Panc1 (cell line): ENCODE measurements at regions not wholly inside any gene's neighbourhood (a gene's known extent, or its start where the extent isn't known, plus 50 kb on each side); places are given as distances from the start of the nearest gene placed in this dataset.

Experiments
- ATAC-seq: fragments of 200-7000 bp; cut with Tn5 transposase; 2 replicates; pipeline ENCODE4 v1.9.1; 2020; ENCODE audit warnings: mild to moderate bottlenecking, moderate library complexity
- BruUV-seq: library from RNA; stranded (reverse); fragments of 400-500 nt; replicated peaks from 2 replicates; lab custom pipeline; 2021; lab: Mats Ljungman, UMichigan
- CTCF ChIA-PET: fragments of 300-600 bp; sonication (Branson Sonifier 250); formaldehyde crosslinking; loops from one replicate; lab custom pipeline; 2022; ENCODE audit warnings: antibody characterized with exemption; lab: Charles Lee
- POLR2A ChIA-PET: fragments of 300-600 bp; sonication (Branson Sonifier 250); formaldehyde crosslinking; loops from one replicate; lab custom pipeline; 2022; ENCODE audit warnings: antibody characterized with exemption; lab: Charles Lee
- DNase-seq: peaks from one replicate; pipeline ENCODE4 v3.0.0-alpha.2; 2010; ENCODE audit warnings: low read depth, low spot score
- H3K27ac ChIP-seq: 2 replicates; pipeline ENCODE4 v1.5.1; 2011; ENCODE audit warnings: mild to moderate bottlenecking, low read length, inconsistent platforms
- H3K27me3 ChIP-seq: fragments of 200-500 bp; sonication (Bioruptor generic); 2 replicates; pipeline ENCODE4 v1.6.0; 2014; ENCODE audit warnings: low read length, inconsistent platforms; ENCODE audit not compliant: control insufficient read depth, insufficient read depth
- H3K36me3 ChIP-seq: fragments of 200-500 bp; sonication (Bioruptor generic); 2 replicates; pipeline ENCODE4 v1.5.1; 2014; ENCODE audit warnings: inconsistent platforms, mild to moderate bottlenecking, low read length, moderate library complexity; ENCODE audit not compliant: control insufficient read depth, insufficient read depth
- H3K4me1 ChIP-seq: 2 replicates; pipeline ENCODE4 v1.5.1; 2011; ENCODE audit warnings: inconsistent platforms, mild to moderate bottlenecking, low read length, moderate library complexity; ENCODE audit not compliant: control insufficient read depth, insufficient read depth
- H3K4me3 ChIP-seq, 2 experiments: 2 replicates each; pipeline ENCODE4 v1.5.1; 2011 to 2012; ENCODE audit warnings: low read depth in 2 of 2, low read length in 2 of 2, mild to moderate bottlenecking in 2 of 2, inconsistent platforms in 1 of 2, moderate library complexity in 1 of 2
- H3K9me3 ChIP-seq: fragments of 200-500 bp; sonication (Bioruptor generic); 2 replicates; pipeline ENCODE4 v1.5.1; 2014; ENCODE audit warnings: low read depth, mild to moderate bottlenecking, inconsistent platforms, low read length, moderate library complexity; ENCODE audit not compliant: control insufficient read depth, insufficient read depth
- POLR2AphosphoS5 ChIP-seq: IDR thresholded peaks from 2 replicates; pipeline ENCODE4 v1.6.1; 2012; ENCODE audit warnings: mild to moderate bottlenecking, low read depth, low read length, moderate library complexity
- REST ChIP-seq, 2 experiments: IDR thresholded peaks; 2 replicates each; pipeline ENCODE4 v1.6.1; 2011 to 2012; ENCODE audit warnings: low read depth in 2 of 2, control low read depth in 1 of 2, low read length in 1 of 2, mild to moderate bottlenecking in 1 of 2, moderate library complexity in 1 of 2; ENCODE audit not compliant: insufficient read depth in 1 of 2
- SIN3A ChIP-seq: IDR thresholded peaks from 2 replicates; pipeline ENCODE4 v1.6.1; 2012; ENCODE audit warnings: low read depth, mild to moderate bottlenecking, low read length, moderate library complexity, borderline replicate concordance; ENCODE audit not compliant: insufficient read depth
- TCF7L2 ChIP-seq: IDR thresholded peaks from 2 replicates; pipeline ENCODE4 v1.6.1; 2011; ENCODE audit warnings: mild to moderate bottlenecking, low read depth, low read length, inconsistent platforms
- in situ Hi-C: cut with HindIII; loops from 2 replicates; pipeline ENCODE4 v1.10.0; 2016; ENCODE audit warnings: low sequenced_read_pairs, low pct_unique_long_range_greater_than_20kb
- intact Hi-C: fragments of 100-400 bp; cut with micrococcal nuclease; formaldehyde crosslinking; loops from one replicate; pipeline ENCODE4 v1.10.0; 2022; ENCODE audit not compliant: unreplicated experiment
- TF ChIP-seq, protein P1 (sequence below): fragments of 450-650 bp; IDR thresholded peaks from 2 replicates; pipeline ENCODE4 v1.5.1; 2017; ENCODE audit warnings: mild to moderate bottlenecking

DNA sequence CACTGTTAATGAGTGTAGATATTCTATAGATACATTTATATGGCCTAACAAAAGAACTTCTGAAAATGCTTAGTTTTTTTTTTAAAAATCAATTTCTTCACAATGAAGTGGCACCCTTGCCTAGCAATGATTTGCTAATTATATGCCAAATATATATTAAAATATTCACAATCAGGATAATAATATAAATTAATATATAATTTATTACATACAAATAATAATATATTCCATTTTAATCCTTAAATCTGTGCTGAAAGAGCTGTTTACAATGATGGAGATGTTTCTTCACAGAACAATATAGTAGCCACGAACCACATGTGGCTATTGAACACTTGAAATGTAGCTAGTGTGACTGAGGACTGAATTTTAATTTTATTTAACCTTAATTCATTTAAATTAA, 648.4 kb upstream of the GBE1 start:
- H3K36me3 ChIP-seq, result no peaks in the 10 kb centered on the region
- ATAC-seq (no peak), DNase-seq (no peak)
- H3K4me3 ChIP-seq, result no peak overlapping the region
- CTCF ChIA-PET, result no interaction called here
- intact Hi-C loops (no loop called here), in situ Hi-C loops (no loop called here)
- BruUV-seq, result no TSS peak
- POLR2A ChIA-PET, result no interaction called here
- H3K9me3 ChIP-seq, result no peaks in the 10 kb centered on the region
- TF ChIP-seq, protein P1, sequence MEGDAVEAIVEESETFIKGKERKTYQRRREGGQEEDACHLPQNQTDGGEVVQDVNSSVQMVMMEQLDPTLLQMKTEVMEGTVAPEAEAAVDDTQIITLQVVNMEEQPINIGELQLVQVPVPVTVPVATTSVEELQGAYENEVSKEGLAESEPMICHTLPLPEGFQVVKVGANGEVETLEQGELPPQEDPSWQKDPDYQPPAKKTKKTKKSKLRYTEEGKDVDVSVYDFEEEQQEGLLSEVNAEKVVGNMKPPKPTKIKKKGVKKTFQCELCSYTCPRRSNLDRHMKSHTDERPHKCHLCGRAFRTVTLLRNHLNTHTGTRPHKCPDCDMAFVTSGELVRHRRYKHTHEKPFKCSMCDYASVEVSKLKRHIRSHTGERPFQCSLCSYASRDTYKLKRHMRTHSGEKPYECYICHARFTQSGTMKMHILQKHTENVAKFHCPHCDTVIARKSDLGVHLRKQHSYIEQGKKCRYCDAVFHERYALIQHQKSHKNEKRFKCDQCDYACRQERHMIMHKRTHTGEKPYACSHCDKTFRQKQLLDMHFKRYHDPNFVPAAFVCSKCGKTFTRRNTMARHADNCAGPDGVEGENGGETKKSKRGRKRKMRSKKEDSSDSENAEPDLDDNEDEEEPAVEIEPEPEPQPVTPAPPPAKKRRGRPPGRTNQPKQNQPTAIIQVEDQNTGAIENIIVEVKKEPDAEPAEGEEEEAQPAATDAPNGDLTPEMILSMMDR, result no peak
- no peak for TF ChIP-seq SIN3A
- TF ChIP-seq TCF7L2, result no peak
- no peak for TF ChIP-seq REST (IDR thresholded peaks at IDR 0.05; ENCODE audit: insufficient read depth in 1 of 2, low read depth in 2 of 2, low read length in 1 of 2)
- TF ChIP-seq POLR2AphosphoS5, result no peak
- H3K4me1 ChIP-seq, result no peaks in the 10 kb centered on the region
- no peak overlapping the region for H3K27ac ChIP-seq
- no peaks in the 10 kb centered on the region for H3K27me3 ChIP-seq

GRCh38 chr3:82392203-82392775, 630.8 kb upstream of the GBE1 start:
- no peak for DNase-seq
- H3K27ac ChIP-seq, result no peak overlapping the region
- H3K27me3 ChIP-seq, result no peaks in the 10 kb centered on the region
- CTCF ChIA-PET, result no interaction called here
- no peaks in the 10 kb centered on the region for H3K36me3 ChIP-seq
- no peak for TF ChIP-seq SIN3A
- no peaks in the 10 kb centered on the region for H3K4me1 ChIP-seq
- no peak for ATAC-seq
- BruUV-seq, result no TSS peak
- no peaks in the 10 kb centered on the region for H3K9me3 ChIP-seq
- POLR2A ChIA-PET, result no interaction called here
- H3K4me3 ChIP-seq, result no peak overlapping the region
- intact Hi-C loops, result no loop called here
- in situ Hi-C loops, result no loop called here

DNA sequence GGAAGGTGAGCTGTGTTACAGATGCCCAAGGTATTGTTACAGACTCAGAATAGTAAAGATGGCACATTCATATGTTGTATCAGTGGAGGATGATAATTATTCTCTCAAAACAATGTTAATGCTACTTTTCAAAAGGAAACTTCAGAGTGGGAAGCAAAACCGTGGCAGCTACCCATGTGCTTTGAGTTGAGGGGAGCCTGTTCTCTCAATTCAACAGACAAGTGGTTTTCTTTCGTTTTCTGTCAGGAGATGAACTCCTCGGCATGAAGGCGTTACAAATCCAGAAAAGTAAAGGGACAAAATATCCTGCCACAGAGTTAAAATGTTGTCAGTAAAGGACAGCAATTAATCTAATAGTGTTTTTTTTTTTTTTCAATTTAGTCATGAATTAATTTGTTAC, 629.4 kb upstream of the GBE1 start:
- DNase-seq (no peak), ATAC-seq (no peak)
- Histone ChIP-seq H3K9me3 (no peaks in the 10 kb centered on the region), H3K4me1 (no peaks in the 10 kb centered on the region), H3K4me3 (no peak overlapping the region), H3K27ac (no peak overlapping the region), H3K27me3 (no peaks in the 10 kb centered on the region), H3K36me3 (no peaks in the 10 kb centered on the region)
- ChIA-PET CTCF (no interaction called here), POLR2A (no interaction called here)
- in situ Hi-C loops, result no loop called here
- BruUV-seq, result no TSS peak
- TF ChIP-seq, protein P1, result no peak
- no peak for TF ChIP-seq REST (IDR thresholded peaks at IDR 0.05; ENCODE audit: insufficient read depth in 1 of 2, low read depth in 2 of 2, low read length in 1 of 2)
- intact Hi-C loops, result no loop called here
